Astrocyte of the spinal cord (primary cell): ENCODE measurements at regions not wholly inside any gene's neighbourhood (a gene's known extent, or its start where the extent isn't known, plus 50 kb on each side); places are given as distances from the start of the nearest gene placed in this dataset.
A peak's percentile ranks its signal among the peaks of the same experiment; 100 is the strongest.

Source experiments
- DNase-seq: peaks from one replicate; pipeline ENCODE4 v3.0.0; 2011; ENCODE audit warnings: low read depth, low spot score
- H3K4me3 ChIP-seq: 2 replicates; pipeline ENCODE4 v1.5.1; 2011; ENCODE audit warnings: low read depth, mild to moderate bottlenecking, low read length, moderate library complexity
- CTCF ChIP-seq: IDR thresholded peaks from 2 replicates; pipeline ENCODE4 v1.5.1; 2012; ENCODE audit warnings: low read depth, mild to moderate bottlenecking, low read length, inconsistent platforms
- in situ Hi-C: cut with HindIII; loops from 2 replicates; pipeline ENCODE4 v1.10.0; 2017; ENCODE audit warnings: low sequenced_read_pairs

GRCh38 chr7:47092336-47092735 is 489.6 kb downstream of the TNS3 start:
- in situ Hi-C loops = no loop called here
- no peak for TF ChIP-seq CTCF
- DNase-seq = no peak
- H3K4me3 ChIP-seq = no peak overlapping the region

- in situ Hi-C loops = no loop called here
- no peak for DNase-seq
- H3K4me3 ChIP-seq = no peak overlapping the region
- no peak for TF ChIP-seq CTCF
Observed at GRCh38 chr7:47091141-47091540, 490.8 kb downstream of the TNS3 start.

GRCh38 chr7:47089461-47089860 is 492.4 kb downstream of the TNS3 start:
- TF ChIP-seq CTCF = no peak
- in situ Hi-C loops = no loop called here
- no peak for DNase-seq
- H3K4me3 ChIP-seq = no peak overlapping the region

- no peak for TF ChIP-seq CTCF
- in situ Hi-C loops = no loop called here
- no peak for DNase-seq
- H3K4me3 ChIP-seq = no peak overlapping the region
Observed at GRCh38 chr7:47089068-47089417, 492.9 kb downstream of the TNS3 start.

- in situ Hi-C loops = no loop called here
- H3K4me3 ChIP-seq = no peak overlapping the region
- TF ChIP-seq CTCF = peak; percentile 74
- DNase-seq = peak; percentile 65
Observed at GRCh38 chr7:47088329-47089067, 493.4 kb downstream of the TNS3 start.

GRCh38 chr7:47087866-47088265 is 494.0 kb downstream of the TNS3 start:
- TF ChIP-seq CTCF = no peak
- DNase-seq = peak; percentile 51
- in situ Hi-C loops = no loop called here
- no peak overlapping the region for H3K4me3 ChIP-seq
